ENCODE measurements at regions not wholly inside any gene's neighbourhood (a gene's known extent, or its start where the extent isn't known, plus 50 kb on each side); places are given as distances from the start of the nearest gene placed in this dataset.

DNA sequence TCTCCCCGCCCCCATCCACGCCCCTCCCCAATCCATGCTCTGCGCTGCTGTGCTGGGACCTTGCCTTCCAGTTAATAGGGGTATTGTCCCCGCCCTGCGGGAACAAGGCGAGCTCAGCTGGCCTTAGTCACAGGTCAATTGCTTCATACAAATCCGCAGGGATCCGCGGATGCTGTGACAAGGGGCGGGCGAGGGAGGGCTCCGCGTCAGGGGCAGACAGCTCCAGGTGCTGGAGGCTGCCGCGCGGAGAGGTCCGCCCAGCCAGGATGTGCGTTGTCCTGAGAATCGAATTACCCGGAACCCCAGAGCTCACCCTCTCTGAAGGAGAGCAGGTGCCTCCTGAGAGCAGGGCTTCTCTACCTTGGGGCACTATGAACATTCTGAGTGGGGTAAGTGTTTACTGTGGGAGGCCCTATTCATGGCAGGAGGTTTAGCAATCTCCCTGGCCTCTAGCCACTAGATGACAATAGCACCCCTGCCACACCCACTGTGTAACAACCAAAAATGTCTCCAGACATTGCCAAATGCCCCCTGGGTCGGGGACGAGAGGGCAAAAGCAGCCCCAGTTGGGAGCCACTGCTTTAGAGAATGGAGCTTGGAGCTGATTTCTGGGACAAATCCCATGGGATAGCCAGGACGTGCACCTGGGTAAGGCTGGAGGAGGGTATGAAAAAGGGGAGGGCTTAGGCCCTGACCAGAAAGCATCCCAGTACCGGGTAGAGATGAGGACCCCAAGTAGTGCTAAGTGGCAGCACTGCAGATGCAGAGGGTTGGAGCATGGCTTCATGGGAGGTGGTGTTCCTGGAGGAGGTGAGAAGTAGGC is 138.2 kb downstream of the CYLD start:
- DNase-seq = peak; percentile 35

DNA sequence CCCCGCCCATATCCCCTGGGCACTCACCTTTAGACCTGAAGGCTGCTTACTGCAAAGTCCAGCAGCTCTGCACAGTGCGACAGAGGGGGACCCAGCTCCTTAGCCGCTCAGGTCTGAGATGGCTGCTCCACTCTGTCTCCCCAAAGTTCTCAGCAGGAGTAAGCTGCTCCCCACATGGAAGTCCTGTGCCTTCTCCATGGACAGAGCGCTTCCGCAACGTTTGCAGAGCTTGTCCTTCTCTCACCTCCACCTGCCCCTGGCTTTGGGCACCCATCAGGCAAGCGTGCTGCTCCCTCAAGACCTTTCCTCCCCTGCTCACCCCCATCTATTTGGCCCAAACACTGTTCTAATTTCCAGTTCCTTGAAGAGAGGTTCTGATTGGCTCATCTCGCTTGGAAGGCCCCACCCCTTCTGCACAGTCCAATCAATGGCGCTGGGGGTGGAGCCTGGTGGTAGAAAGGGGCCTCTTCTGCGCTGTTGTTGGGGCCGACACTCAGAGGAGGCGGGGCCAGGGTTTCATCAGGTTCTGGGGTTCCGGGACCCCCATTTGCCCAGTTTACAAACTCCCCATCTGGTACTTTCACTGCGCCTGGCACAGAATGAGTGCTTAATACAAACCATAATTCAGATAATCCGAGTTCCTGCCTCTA is 137.2 kb downstream of the CYLD start:
- Mint-ChIP-seq H3K36me3 (ENCODE audit: insufficient read depth, unreplicated experiment) (no peaks in the 10 kb centered on the region), H3K27me3 (ENCODE audit: unreplicated experiment) (peaks cover 59% of the 10 kb centered on the region), H3K27ac (ENCODE audit: unreplicated experiment) (no peak overlapping the region), H3K9me3 (ENCODE audit: low read depth, unreplicated experiment) (no peaks in the 10 kb centered on the region), H3K4me1 (ENCODE audit: low read depth, unreplicated experiment) (peaks cover 9% of the 10 kb centered on the region), H3K4me3 (ENCODE audit: low read depth, unreplicated experiment) (no peak overlapping the region)
- CTCF ChIA-PET = interaction anchor here (0.6 to 1.2 kb wide), 2 partner anchors 73 to 1235 kb away, joined by 3 to 4 read pairs; no protein-coding TSS in a partner anchor
- intact Hi-C loops (cut with micrococcal nuclease; ENCODE audit: unreplicated experiment) = no loop called here
- no TSS peak for BruUV-seq (replicated peaks)
- no peak for DNase-seq
- TF ChIP-seq, protein P1, sequence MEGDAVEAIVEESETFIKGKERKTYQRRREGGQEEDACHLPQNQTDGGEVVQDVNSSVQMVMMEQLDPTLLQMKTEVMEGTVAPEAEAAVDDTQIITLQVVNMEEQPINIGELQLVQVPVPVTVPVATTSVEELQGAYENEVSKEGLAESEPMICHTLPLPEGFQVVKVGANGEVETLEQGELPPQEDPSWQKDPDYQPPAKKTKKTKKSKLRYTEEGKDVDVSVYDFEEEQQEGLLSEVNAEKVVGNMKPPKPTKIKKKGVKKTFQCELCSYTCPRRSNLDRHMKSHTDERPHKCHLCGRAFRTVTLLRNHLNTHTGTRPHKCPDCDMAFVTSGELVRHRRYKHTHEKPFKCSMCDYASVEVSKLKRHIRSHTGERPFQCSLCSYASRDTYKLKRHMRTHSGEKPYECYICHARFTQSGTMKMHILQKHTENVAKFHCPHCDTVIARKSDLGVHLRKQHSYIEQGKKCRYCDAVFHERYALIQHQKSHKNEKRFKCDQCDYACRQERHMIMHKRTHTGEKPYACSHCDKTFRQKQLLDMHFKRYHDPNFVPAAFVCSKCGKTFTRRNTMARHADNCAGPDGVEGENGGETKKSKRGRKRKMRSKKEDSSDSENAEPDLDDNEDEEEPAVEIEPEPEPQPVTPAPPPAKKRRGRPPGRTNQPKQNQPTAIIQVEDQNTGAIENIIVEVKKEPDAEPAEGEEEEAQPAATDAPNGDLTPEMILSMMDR (IDR thresholded peaks at IDR 0.05; ENCODE audit: unreplicated experiment) = no peak

More for the DNA sequence above, 138.2 kb downstream of the CYLD start:
- peak overlapping the region; percentile 35 for H3K4me3 Mint-ChIP-seq (ENCODE audit: low read depth, unreplicated experiment)
- H3K27ac Mint-ChIP-seq (ENCODE audit: unreplicated experiment) = no peak overlapping the region
- BruUV-seq (replicated peaks) = no TSS peak
- CTCF ChIA-PET = interaction anchor here (1.2 kb wide), 1 partner anchor 74 kb away, joined by 3 read pairs; no protein-coding TSS in a partner anchor
- peaks cover 69% of the 10 kb centered on the region for H3K27me3 Mint-ChIP-seq (ENCODE audit: unreplicated experiment)
- H3K36me3 Mint-ChIP-seq (ENCODE audit: insufficient read depth, unreplicated experiment) = no peaks in the 10 kb centered on the region
- TF ChIP-seq, protein P1 (IDR thresholded peaks at IDR 0.05; ENCODE audit: unreplicated experiment) = no peak
- intact Hi-C loops (cut with micrococcal nuclease; ENCODE audit: unreplicated experiment) = no loop called here
- H3K9me3 Mint-ChIP-seq (ENCODE audit: low read depth, unreplicated experiment) = no peaks in the 10 kb centered on the region
- peaks cover 9% of the 10 kb centered on the region for H3K4me1 Mint-ChIP-seq (ENCODE audit: low read depth, unreplicated experiment)

DNA sequence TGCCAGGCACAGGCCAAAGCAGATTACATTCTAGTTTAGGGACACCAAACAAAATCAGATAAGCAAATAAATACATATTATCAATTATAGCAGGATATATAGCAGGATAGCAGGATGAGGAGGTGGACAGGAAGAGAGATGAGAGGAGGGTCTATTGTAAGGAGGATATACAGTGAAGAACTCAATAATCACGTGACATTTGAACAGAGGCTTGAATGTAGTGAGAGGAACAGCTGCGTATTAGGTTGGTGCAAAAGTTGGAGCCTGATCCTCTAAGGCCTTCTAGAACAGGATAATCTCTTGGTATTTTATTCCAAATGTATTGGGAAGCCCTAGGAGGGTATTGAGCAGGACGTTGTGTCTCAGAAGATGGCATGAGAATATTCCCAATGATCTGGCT is 136.7 kb downstream of the CYLD start:
- Mint-ChIP-seq H3K4me1 (ENCODE audit: low read depth, unreplicated experiment) (peaks cover 9% of the 10 kb centered on the region), H3K36me3 (ENCODE audit: insufficient read depth, unreplicated experiment) (no peaks in the 10 kb centered on the region), H3K4me3 (ENCODE audit: low read depth, unreplicated experiment) (no peak overlapping the region), H3K27ac (ENCODE audit: unreplicated experiment) (no peak overlapping the region), H3K27me3 (ENCODE audit: unreplicated experiment) (peaks cover 53% of the 10 kb centered on the region), H3K9me3 (ENCODE audit: low read depth, unreplicated experiment) (no peaks in the 10 kb centered on the region)
- intact Hi-C loops (cut with micrococcal nuclease; ENCODE audit: unreplicated experiment) = no loop called here
- no peak for DNase-seq
- BruUV-seq (replicated peaks) = no TSS peak
- CTCF ChIA-PET = interaction anchor here (0.6 kb wide), 1 partner anchor 1234 kb away, joined by 4 read pairs; no protein-coding TSS in a partner anchor
- TF ChIP-seq, protein P1 (IDR thresholded peaks at IDR 0.05; ENCODE audit: unreplicated experiment) = no peak

DNA sequence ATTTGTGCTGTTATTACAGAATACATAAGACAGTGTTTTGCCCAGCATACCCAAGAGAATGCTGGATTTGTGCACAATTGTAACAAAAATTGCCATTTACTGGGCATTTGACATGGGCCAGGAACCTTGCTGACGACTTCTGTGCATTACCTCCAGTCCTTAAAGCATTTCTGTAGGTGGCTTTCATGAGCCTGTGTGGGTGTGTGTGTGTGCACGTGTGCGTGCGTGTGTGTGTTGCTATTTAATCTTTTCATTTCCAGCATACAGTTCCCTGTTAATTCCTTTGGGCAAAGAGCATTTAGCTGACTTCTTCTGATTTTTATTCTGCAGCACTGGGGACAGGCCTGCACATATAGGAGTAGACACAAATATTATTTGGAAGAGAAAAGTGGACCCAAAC is 134.4 kb downstream of the CYLD start:
- CTCF ChIA-PET = interaction anchor here (0.9 kb wide), 1 partner anchor 14 kb away, joined by 3 read pairs; no protein-coding TSS in a partner anchor
- Mint-ChIP-seq H3K4me1 (ENCODE audit: low read depth, unreplicated experiment) (peaks cover 9% of the 10 kb centered on the region), H3K27me3 (ENCODE audit: unreplicated experiment) (peaks cover 49% of the 10 kb centered on the region), H3K27ac (ENCODE audit: unreplicated experiment) (no peak overlapping the region), H3K36me3 (ENCODE audit: insufficient read depth, unreplicated experiment) (no peaks in the 10 kb centered on the region), H3K4me3 (ENCODE audit: low read depth, unreplicated experiment) (no peak overlapping the region), H3K9me3 (ENCODE audit: low read depth, unreplicated experiment) (no peaks in the 10 kb centered on the region)
- TF ChIP-seq, protein P1 (IDR thresholded peaks at IDR 0.05; ENCODE audit: unreplicated experiment) = no peak
- DNase-seq = no peak
- intact Hi-C loops (cut with micrococcal nuclease; ENCODE audit: unreplicated experiment) = no loop called here
- BruUV-seq (replicated peaks) = no TSS peak
